NCI-H2171 (cell line): ENCODE measurements at regions not wholly inside any gene's neighbourhood (a gene's known extent, or its start where the extent isn't known, plus 50 kb on each side); places are given as distances from the start of the nearest gene placed in this dataset.

Experiments
- DNase-seq: peaks from one replicate; lab custom pipeline; 2025; lab: John Stamatoyannopoulos, UW

GRCh38 chr5:96588539-96588938 lies 73.6 kb upstream of the CAST start:
- no peak for DNase-seq

GRCh38 chr5:96590796-96591195 lies 71.4 kb upstream of the CAST start:
- no peak for DNase-seq

GRCh38 chr5:96595300-96596090 lies 66.7 kb upstream of the CAST start:
- no peak for DNase-seq

GRCh38 chr5:96597438-96598020 lies 64.6 kb upstream of the CAST start:
- no peak for DNase-seq

GRCh38 chr5:96601200-96601599 lies 61.0 kb upstream of the CAST start:
- DNase-seq, result no peak

GRCh38 chr5:96601715-96602244 lies 60.4 kb upstream of the CAST start:
- peak; percentile 8 for DNase-seq

- no peak for DNase-seq
Observed at GRCh38 chr5:96602776-96603175, 59.4 kb upstream of the CAST start.

- no peak for DNase-seq
Observed at GRCh38 chr5:96605144-96605837, 56.9 kb upstream of the CAST start.

- DNase-seq, result no peak
Observed at GRCh38 chr5:96609369-96609768, 52.8 kb upstream of the CAST start.

- no peak for DNase-seq
Observed at GRCh38 chr5:96610747-96611146, 51.4 kb upstream of the CAST start.

- DNase-seq, result no peak
Observed at GRCh38 chr5:96611946-96612345, 50.2 kb upstream of the CAST start.
